NCI-H524 (cell line): ENCODE measurements at regions not wholly inside any gene's neighbourhood (a gene's known extent, or its start where the extent isn't known, plus 50 kb on each side); places are given as distances from the start of the nearest gene placed in this dataset.
"Not testable (repeated sequence)": the region's sequence is repeated elsewhere in the genome, so short reads cannot be mapped to it uniquely, and the experiment has no call there.

ENCODE experiments used
- DNase-seq, 2 experiments: peaks; one replicate each; lab custom pipeline; 2025; lab: John Stamatoyannopoulos, UW

GRCh38 chr15:87579537-87579936 is 677.0 kb downstream of the NTRK3 start:
- no peak for DNase-seq

- no peak for DNase-seq
Observed at GRCh38 chr15:87578776-87579175, 677.8 kb downstream of the NTRK3 start.

GRCh38 chr15:87577336-87577735 is 679.2 kb downstream of the NTRK3 start:
- DNase-seq = no peak

DNA sequence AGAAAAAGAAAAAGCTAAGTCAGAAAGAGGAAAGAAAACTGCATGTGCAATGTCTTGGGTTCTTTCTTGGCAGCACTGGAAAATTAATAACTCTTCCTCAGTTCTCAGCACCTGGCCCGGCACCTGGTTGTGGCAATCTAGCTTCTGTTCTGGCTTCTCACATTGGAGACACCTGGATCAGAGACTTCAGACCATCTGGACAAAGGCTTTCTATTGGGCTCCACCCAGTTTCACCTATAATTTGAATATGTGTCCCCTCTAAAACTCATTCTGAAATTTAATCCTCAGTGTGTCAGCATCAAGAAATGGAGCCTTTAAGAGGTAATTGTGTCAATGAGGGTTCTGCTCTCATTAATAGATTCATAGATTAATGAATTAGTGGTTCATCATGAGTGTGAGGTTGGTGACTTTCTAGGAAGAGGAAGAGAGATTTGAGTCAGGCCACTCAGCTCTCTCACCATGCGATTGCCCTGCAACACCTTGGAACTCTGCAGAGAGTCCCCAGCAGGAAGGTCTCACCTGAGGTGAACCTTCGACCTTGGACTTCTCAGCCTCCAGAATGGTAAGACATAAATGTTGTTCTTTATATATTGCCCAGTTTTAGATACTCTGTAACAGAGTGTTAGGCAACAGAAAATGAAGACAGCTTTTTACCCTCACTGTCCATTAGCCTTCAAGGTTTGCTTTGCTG is 679.9 kb downstream of the NTRK3 start:
- peak in 1 of 2 experiments; percentile 13 for DNase-seq

- no peak for DNase-seq
Observed at GRCh38 chr15:87575896-87576473, 680.6 kb downstream of the NTRK3 start.

DNA sequence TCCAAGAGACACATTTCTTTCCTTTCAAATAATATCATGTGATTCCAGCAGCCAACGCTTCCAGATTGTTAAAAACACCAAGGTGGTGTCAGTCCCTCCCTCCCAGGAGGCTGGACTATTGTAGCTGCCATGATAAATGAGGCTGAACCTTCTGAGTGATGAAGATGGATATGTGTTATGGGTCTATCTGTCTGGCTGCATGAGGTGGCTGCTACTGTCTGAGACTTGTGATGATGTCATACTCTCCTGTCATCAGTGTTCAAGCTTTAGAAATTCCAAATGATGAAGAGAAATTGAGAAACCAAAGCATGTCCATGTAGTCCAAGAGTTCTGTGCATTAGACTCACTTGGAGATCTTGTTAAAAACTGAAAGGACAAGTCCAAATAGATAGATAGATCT is 683.0 kb downstream of the NTRK3 start:
- DNase-seq = no peak

DNA sequence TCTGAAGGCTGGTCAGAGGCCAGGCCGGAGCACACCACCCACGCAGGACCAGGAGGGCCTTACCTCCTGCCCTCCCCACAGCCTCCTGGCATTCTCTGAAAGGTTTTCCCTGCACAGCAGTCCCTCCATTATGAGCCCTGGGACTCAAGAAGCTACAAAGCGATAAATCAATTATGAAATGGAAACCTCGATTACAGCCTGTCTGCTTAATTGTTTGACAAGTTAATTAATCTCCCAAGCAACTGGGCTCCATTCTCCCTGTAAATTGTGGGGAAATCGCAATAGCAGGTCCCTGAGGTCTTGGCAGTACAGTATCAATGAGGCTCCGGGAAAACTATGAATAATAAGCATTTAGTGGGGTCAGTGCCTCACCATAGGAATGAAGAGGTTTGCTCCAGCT is 683.5 kb downstream of the NTRK3 start:
- DNase-seq = no peak

DNA sequence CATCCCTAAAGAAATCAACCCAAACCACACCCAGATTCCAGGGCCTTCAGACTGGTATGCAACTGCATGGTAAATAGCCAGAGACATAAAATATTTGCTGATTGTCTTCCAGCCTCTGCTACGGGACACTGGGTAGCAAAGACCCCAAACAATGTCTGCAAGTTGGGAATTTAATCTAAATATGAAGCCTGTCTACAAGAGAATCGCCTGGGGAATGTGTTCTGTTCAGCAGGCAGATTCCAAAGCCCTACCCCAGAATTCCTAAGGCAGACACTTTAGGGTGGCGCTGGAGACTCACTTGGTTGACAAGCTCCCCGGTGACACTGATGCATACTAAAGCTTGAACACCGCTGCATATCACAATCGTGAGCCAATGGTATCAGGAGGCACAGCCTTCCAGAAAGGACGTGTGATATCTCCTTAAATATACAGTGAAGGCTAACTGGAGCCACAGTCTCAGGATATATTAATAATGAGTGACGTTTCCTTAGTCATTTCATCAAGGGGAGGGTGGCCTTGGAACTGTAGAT is 684.1 kb downstream of the NTRK3 start:
- no peak for DNase-seq

GRCh38 chr15:87570206-87570605 is 686.3 kb downstream of the NTRK3 start:
- DNase-seq = no peak

DNA sequence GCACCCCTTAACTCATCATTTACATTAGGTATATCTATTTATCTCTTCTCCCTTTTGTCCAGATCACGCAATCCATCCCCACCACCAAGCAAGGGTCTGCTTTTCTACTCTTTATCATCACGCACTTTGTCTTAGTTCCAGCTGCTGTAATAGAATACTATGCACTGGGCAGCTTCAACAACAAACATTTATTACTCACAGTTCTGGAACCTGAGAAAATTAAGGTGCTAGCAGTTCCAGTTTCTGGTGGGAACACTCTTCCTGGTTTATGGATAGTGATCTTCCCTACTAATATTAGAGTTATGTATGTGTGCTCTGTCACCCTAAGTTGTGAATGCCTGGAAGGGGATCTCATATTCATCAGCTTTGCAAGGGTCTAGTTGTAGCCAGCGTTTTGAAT is 687.0 kb downstream of the NTRK3 start:
- DNase-seq = no peak

DNA sequence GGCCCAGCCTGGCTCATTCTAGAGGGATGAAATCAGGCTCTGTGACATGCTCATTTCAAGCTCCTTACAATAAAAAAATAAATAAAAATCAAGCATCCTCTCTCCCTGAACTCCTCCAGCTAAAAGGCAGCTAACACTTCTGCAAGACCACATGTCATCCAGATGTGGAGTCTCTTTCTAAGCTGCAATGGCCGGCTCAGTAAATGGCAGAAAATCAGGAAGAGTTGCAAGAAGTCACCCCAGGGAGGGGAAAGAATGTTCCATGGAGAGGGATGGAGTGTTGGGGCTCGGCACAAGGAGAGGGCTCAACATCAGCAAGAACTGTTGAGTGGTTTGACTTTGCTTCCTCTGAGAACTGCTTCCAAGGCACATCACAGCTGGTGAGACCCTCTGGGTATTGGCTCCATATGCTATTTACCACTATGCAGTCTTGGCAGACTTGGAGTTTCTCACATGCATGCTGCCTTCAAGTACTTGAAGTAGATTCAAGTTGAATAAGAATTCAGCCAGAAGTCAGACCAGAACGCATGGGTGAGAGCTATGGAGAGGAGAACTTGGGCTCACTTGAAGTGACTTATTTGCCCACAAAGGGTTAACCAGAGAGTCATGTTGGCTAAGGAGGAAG is 689.0 kb downstream of the NTRK3 start:
- DNase-seq = peak in 1 of 2 experiments; percentile 22

- no peak for DNase-seq
Observed at GRCh38 chr15:87566236-87566635, 690.3 kb downstream of the NTRK3 start.

DNA sequence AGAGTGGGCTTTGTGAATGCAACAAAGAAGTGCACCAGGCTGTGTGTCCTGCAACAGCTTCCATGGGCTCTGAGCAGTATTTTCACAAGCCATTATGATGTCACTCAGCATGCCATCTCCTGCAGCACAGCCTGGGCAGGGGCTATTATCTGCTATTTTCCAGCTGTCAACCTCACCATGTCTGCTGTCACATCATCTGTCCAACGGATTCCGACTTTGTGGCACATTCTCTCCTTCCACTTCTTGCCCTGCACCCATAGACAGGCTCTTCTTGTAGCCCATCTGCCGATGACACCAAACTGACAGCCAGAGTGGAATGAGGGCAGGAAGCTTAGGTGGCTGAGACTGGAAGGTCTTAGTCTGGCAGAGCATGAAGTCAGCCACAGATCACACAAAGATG is 691.9 kb downstream of the NTRK3 start:
- peak; percentile 50 to 83 for DNase-seq

DNA sequence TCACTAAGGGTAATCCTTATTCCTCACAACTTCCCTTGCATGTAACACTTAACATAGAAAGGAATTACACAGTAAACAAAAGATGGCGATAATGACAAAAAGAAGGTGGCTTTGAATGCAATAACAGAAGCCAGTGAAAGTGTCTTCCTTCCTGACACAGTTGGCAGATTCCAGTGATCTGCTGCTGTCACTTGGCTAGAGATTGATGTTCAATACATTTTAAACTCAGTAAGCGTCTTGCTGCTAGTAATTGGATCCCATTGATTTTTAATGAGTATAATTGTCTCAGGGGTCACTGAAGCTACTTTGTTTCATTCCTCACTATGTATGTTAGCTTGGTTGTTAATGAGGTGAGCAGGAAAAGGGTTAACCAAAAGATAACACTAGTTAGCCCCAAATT is 692.7 kb downstream of the NTRK3 start:
- no peak for DNase-seq

- no peak for DNase-seq
Observed at GRCh38 chr15:87562203-87562602, 694.3 kb downstream of the NTRK3 start.

DNA sequence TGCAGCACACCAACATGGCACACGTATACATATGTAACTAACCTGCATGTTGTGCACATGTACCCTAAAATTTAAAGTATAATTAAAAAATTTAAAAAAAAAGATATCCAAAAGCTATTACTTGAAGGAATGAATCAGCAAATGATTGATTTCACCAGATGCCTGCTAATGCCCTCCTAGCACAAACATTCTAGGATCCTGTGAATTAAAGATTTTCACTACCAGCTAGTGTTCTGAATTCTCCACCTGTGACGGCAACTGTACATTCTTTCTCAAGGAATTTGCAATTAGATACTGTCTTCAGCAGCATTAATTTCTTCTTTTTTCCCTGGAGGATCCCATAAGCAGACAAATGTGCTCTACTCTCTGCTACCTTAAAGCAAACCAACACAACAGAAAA is 694.9 kb downstream of the NTRK3 start:
- no peak for DNase-seq

- DNase-seq = no peak
Observed at GRCh38 chr15:87557881-87558280, 698.7 kb downstream of the NTRK3 start.

DNA sequence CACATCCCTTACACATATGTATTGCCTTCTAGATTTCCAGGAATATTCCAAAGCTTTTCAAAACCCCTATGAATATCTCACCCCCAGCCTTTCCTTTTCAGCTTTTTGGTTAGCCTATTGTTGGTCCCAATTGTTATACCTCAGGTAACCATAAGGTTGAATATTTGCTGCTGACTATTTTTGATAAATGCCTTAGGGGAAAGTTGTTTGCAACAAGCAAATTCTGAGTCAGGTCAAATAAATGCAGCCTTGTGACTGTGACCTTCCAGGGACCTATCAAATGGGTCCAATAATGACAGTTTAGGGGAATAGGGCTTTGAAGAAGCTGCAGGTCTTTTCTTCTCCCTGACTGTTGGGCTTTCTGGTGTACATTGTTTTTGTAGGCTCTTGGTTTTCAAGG is 699.7 kb downstream of the NTRK3 start:
- DNase-seq = no peak

GRCh38 chr15:87549860-87550259 is 706.7 kb downstream of the NTRK3 start:
- no peak for DNase-seq

- no peak for DNase-seq
Observed at GRCh38 chr15:87549296-87549695, 707.2 kb downstream of the NTRK3 start.

- not testable (repeated sequence) for DNase-seq
Observed at GRCh38 chr15:87548590-87548989, 707.9 kb downstream of the NTRK3 start.

GRCh38 chr15:87547470-87548181 is 708.9 kb downstream of the NTRK3 start:
- DNase-seq = no peak
